Loucy (cell line): ENCODE measurements at regions not wholly inside any gene's neighbourhood (a gene's known extent, or its start where the extent isn't known, plus 50 kb on each side); places are given as distances from the start of the nearest gene placed in this dataset.

ENCODE experiments used
- EZH2phosphoT487 ChIP-seq: fragments of 200-600 bp; IDR thresholded peaks from 2 replicates; pipeline ENCODE4 v1.6.1; 2018; ENCODE audit warnings: antibody characterized with exemption, mild to moderate bottlenecking, moderate library complexity, borderline replicate concordance
- TF ChIP-seq, protein P1 (sequence below): fragments of 200-600 bp; sonication (generic); conservative IDR thresholded peaks from 2 replicates; pipeline ENCODE4 v1.5.1; 2014; ENCODE audit warnings: mild to moderate bottlenecking, antibody characterized with exemption, low read length

DNA sequence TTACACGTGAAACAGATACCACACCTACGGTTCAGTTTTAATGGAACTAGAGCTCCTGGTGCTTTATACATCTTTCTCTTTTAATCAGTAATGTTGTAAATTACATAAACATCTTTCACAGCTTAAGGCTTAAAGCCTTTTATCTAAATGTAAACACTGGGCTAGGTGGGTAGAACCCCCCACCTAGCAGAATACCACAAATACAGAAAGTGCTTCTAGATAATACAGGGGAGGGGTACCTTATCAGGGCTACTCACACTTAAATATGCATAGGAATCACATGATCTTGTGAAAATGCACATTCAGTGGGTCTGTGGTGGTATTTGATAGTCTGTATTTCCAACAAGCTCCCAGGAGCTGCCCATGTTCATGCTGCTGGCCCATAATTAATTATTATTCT lies 256.4 kb upstream of the TARS1 start:
- TF ChIP-seq, protein P1, sequence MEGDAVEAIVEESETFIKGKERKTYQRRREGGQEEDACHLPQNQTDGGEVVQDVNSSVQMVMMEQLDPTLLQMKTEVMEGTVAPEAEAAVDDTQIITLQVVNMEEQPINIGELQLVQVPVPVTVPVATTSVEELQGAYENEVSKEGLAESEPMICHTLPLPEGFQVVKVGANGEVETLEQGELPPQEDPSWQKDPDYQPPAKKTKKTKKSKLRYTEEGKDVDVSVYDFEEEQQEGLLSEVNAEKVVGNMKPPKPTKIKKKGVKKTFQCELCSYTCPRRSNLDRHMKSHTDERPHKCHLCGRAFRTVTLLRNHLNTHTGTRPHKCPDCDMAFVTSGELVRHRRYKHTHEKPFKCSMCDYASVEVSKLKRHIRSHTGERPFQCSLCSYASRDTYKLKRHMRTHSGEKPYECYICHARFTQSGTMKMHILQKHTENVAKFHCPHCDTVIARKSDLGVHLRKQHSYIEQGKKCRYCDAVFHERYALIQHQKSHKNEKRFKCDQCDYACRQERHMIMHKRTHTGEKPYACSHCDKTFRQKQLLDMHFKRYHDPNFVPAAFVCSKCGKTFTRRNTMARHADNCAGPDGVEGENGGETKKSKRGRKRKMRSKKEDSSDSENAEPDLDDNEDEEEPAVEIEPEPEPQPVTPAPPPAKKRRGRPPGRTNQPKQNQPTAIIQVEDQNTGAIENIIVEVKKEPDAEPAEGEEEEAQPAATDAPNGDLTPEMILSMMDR, result no peak
- no peak for TF ChIP-seq EZH2phosphoT487
